ENCODE measurements at regions not wholly inside any gene's neighbourhood (a gene's known extent, or its start where the extent isn't known, plus 50 kb on each side); places are given as distances from the start of the nearest gene placed in this dataset.

GRCh38 chr12:112559784-112560183, 141.0 kb downstream of the PTPN11 start:
- peak; percentile 18 for DNase-seq

GRCh38 chr12:112564160-112564784, 145.5 kb downstream of the PTPN11 start:
- no peak for DNase-seq

GRCh38 chr12:112568641-112569040, 149.9 kb downstream of the PTPN11 start:
- DNase-seq, result no peak

GRCh38 chr12:112570096-112570495, 151.3 kb downstream of the PTPN11 start:
- DNase-seq, result no peak

- no peak for DNase-seq
These were observed 154.4 kb downstream of the PTPN11 start for GRCh38 chr12:112573141-112573540.

- DNase-seq, result no peak
These were observed 156.3 kb downstream of the PTPN11 start for GRCh38 chr12:112574896-112575558.

GRCh38 chr12:112575559-112576067, 156.9 kb downstream of the PTPN11 start:
- DNase-seq, result no peak

- no peak for DNase-seq
These were observed 159.0 kb downstream of the PTPN11 start for GRCh38 chr12:112577473-112578329.

GRCh38 chr12:112584266-112584722, 165.5 kb downstream of the PTPN11 start:
- DNase-seq, result peak; percentile 4

- DNase-seq, result no peak
These were observed 167.5 kb downstream of the PTPN11 start for GRCh38 chr12:112586148-112586783.

- DNase-seq, result no peak
These were observed 170.5 kb downstream of the PTPN11 start for GRCh38 chr12:112589275-112589674.

- DNase-seq, result no peak
These were observed 171.5 kb downstream of the PTPN11 start for GRCh38 chr12:112590281-112590680.

- DNase-seq, result no peak
These were observed 172.7 kb downstream of the PTPN11 start for GRCh38 chr12:112591488-112591887.

GRCh38 chr12:112595410-112595809, 176.7 kb downstream of the PTPN11 start:
- DNase-seq, result no peak

GRCh38 chr12:112597986-112598385, 179.2 kb downstream of the PTPN11 start:
- DNase-seq, result no peak

- no peak for DNase-seq
These were observed 179.9 kb downstream of the PTPN11 start for GRCh38 chr12:112598626-112599025.

GRCh38 chr12:112599871-112600270, 181.1 kb downstream of the PTPN11 start:
- no peak for DNase-seq

GRCh38 chr12:112602150-112602549, 183.4 kb downstream of the PTPN11 start:
- DNase-seq, result no peak

- DNase-seq, result no peak
These were observed 184.8 kb upstream of the RPH3A start for GRCh38 chr12:112606611-112607365.

- no peak for DNase-seq
These were observed 184.1 kb upstream of the RPH3A start for GRCh38 chr12:112607427-112607826.

GRCh38 chr12:112611908-112612307, 179.6 kb upstream of the RPH3A start:
- DNase-seq, result no peak

- no peak for DNase-seq
These were observed 176.4 kb upstream of the RPH3A start for GRCh38 chr12:112615196-112615595.
